ENCODE measurements at regions not wholly inside any gene's neighbourhood (a gene's known extent, or its start where the extent isn't known, plus 50 kb on each side); places are given as distances from the start of the nearest gene placed in this dataset.

GRCh38 chr12:94829552-94829951 is 173.9 kb downstream of the NDUFA12 start:
- no peak for TF ChIP-seq CTCF (IDR thresholded peaks at IDR 0.05; ENCODE audit: poor library complexity)
- TF ChIP-seq EZH2phosphoT487 (IDR thresholded peaks at IDR 0.05; ENCODE audit: low read depth, severe bottlenecking, unreplicated experiment) = no peak

Measured in hepatocyte (in vitro differentiated cells).